GM21423 (cell line): ENCODE measurements at regions not wholly inside any gene's neighbourhood (a gene's known extent, or its start where the extent isn't known, plus 50 kb on each side); places are given as distances from the start of the nearest gene placed in this dataset.

Experiments used
- ATAC-seq: cut with Tn5 transposase; IDR thresholded peaks from one replicate; pipeline ENCODE4 v1.9.1; 2021; ENCODE audit warnings: mild to moderate bottlenecking, moderate library complexity; ENCODE audit not compliant: unreplicated experiment

DNA sequence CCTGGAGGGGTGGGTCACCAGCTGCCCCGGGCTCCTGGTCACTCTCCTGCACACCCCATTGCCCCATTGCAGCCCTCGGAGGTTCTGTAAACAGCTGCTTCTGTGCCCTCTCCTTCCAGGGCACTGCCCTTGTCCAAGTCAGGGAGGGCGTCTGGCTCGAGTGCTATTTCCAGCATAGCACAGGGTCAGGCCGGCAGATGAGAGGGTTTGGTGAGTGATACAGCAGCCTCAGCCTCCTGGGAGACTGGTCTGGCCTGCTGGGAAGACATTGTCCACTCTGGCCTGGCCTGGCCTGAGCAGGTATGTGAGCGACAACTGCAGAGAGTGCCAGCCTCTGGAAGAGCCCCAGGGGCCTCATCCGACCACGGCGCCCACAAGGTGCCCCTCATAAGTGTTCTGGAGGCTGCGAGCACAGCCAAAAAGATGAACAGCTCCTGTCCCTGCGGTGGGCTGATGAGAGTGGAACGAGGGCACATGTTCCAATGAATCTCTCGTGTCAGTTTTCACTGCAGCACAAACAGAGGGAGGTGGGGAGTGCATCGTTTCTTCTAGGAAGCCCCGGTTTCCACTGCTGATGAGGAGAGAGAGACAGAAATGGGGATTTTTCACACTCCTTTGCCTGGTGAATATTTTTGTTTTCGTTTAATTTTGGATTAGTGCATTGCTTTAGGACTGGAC is 105.8 kb upstream of the SDK2 start:
- no peak for ATAC-seq

DNA sequence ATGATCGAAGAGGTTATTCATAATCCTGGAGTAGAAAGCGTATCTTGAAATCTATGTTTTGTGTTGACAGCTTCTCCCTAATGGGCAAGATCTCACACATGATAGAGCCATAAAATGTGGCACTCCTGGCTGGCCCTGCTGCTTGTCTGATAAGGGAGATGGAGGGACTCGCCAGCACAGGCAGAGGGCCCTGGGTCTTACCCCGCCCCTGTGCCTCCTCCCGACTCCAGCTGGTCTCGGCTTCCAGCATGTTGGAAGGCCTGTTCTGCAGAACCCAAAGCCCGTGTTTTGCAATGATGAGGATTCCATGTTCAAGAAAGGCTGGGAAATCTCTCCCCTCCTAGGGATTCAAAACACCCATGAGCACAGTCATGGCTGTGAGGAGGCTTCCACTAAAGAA is 106.7 kb upstream of the SDK2 start:
- ATAC-seq: no peak

DNA sequence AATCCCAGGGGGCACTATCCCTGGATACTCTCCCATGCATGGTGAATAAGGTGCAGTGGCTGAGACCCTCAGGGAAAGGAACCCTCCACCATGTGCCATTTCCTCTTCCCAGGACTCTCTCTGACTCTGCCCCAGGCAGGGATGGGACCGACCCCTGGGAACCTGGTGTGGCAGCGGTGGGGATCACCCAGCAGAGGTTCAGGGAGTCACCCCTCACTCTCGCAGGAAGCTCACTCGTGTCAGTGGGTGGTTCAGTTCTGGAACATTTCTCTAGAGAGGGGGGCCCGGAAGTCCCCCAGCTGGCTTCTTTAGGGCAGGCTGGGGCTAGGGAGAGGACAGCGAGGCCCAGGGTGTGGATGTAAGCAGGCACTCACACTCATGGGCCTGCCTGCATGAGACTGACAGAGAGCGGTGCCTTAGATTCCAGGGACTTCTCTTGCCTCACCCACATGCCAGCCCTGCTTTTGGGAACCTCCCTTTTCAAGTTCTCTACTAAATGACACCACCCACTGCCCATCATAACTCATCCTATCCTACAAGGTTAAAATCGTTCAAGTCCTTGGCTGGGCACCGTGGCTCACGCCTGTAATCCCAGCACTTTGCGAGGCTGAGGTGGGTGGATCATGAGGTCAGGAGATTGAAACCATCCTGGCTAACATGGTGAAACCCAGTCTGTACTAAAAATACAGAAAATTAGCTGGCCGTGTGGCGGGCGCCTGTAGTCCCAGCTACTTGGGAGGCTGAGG is 109.7 kb upstream of the SDK2 start:
- ATAC-seq: no peak

DNA sequence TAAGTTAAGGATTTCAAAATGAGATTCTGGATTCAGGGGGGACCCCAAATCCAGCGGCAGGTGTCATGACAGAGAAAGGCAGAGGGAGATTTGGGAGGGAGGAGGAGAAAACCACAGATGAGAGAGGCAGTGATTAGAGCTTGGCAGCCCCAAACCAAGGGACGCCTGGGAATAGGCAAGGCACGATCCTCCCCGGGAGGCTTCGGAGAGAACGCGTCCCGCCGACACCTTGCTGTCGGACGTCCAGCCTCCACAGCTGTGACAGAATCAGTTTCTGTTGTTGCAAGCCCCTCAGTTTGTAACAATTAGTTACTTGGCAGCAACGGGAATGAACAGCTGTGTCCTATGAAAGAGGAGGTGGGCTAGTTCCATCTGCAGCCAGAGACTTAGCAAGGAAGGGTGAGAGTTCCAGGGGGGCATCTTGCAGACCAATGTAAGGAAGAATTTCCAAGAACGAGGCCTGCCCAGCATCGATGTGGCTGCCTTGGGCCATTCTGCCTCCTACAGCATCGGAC is 110.7 kb upstream of the SDK2 start:
- no peak for ATAC-seq

DNA sequence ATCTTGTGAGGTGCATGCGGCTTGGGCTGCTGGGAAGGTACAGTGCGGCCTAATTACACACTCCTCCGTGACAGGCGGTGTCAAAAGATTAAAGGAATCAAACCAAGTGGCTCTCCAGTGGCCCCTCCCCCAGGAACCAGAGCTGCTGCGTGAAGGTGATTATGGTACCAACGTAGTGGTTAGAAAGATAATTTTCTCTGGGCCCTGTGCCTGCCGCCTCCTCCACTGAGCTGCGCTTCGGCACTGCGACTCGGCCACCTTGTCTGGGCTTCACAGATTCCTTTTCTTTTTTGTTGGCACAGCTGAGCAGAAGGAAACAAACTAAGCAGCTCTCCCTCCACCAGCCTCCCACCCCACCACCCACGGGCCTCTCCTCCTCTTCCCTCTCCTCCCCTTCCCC is 113.2 kb upstream of the SDK2 start:
- no peak for ATAC-seq

DNA sequence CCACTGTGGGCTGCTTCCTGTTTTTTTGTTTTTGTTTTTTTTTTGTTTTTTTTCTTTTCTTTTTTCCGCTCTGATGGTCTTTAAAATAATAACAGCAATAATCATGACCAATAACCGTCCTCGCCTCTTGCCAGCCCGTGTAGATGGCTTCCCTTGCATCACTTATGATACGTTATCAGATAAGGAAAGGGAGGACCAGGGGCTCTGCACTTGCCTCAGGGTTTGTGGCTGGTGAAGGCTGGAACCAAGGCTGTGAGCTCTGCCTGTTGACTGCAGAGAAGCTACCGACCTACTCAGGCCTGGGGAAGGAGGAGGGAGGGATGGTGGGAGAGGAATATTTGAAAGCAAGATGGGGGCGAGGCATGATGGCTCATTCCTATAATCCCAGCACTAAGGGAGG is 114.0 kb upstream of the SDK2 start:
- ATAC-seq: no peak

DNA sequence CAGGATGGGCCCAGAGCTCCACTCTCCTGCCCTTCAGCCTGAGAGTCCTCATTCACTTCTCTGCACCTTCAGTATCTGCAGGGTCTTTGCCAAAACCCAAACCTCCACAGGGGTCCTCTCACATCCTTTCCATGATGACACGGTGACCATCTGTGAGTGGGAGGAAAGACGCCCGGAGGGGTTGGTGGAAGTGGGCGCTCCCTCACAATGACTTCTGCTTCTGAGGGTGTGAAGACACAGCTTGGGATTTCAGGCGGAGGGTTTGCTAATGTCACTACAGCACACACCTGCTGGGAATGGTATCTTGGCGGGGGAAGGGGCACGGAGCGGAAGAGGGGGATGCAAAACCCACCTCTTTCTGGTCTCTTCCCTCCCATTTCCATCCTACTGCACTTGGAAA is 115.1 kb upstream of the SDK2 start:
- no peak for ATAC-seq

DNA sequence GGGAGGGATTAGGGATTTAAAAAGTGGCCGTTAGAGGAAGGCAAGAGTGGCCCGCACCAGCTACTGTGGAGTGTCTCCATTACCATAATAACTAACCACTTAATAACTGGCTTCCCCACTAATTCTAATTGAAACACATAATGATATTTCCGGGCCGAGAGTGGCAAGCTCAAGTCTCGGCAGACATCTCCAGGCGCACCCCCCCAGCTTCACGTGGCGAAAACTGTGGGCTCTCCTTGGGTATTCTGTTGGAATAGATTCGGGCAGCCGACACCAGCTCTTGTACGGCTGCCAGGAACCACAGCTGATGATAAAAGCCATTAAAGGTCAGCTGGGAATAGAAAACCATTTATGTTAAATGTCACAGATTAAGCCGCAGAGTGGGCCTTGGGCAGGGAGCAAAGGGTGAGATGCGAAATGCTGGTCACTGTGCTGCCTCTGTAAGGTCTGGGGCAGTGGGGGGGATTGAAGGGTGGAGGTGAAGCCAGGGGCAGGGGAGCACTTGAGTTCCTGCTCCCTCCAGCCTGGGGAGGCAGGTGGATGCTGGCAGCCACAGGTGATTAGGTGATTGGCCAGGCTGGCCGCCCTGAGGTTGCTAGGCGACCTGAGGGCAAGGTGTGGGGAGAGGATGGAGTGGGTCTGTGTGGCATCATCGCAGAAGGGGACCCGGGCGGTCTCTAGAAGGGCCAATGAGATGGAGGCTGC is 115.6 kb upstream of the SDK2 start:
- no peak for ATAC-seq

DNA sequence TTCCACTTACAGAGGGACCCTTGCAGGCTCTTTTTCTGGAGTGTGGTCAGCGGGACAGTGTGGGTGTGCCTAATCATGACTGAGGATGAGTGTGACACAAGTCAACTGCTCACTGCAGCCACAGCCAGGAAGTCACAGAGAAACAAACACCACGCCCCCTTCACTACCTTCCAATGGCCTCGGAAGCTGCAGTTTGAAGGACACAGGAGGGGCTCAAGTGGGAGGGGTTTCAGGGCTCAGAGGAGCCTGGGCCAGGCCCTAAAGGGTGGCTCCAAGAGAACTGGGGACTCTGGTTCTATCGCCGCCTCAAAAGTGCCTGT is 116.2 kb upstream of the SDK2 start:
- no peak for ATAC-seq

DNA sequence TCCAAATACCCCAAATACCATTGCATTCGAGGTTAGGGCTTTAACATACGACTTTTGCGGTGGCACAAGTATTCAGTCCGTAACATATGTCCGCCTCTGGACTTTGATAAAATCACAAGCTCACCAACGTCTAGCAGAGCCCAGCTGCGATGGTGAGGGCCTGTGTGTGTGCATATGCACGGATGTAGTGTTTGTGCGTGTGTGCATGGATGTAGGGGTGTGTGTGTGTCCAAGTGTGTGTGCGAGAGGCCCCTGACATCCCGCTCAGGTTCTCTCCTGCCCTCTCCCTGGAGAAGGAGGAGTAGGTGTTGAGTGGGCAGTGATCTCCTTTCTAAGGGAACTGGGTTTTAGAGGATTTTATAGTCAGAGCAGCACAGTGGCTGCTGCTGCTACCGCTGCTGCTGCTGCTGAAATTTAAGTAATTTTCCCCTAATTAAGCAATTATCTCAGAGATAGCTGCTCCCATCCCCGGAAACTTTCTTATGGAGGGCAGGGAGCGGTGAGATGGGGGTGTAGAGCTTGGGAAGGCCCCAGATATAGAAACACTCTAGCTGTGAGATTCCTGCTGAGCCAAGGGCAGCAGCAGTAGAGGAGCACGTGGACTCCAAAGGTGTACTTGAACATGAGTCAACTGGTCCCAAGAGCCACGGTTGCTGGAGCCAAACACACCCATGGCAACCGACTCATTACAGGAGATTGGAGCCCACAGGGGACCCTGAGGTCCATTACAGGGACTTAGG is 121.7 kb upstream of the SDK2 start:
- no peak for ATAC-seq

DNA sequence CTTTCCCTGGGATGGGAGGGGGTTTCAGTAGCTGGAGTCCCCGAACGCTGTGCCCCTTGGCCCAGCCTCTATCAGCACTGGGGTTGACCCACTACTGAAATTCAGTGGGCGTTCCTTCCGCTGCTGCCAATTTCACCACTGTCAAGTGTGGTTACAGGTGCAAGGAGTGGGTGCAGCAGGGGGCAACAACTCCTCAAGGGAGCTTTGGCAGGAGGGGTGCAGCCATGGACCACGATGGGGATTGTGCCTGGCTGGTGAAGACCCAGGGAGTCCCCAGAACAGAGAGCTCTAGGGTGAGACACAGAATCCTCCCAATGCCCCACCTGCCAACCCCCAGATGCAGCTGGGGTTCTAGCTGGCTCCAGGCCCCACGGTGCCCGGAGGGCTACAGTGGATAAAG is 123.5 kb upstream of the SDK2 start:
- no peak for ATAC-seq

DNA sequence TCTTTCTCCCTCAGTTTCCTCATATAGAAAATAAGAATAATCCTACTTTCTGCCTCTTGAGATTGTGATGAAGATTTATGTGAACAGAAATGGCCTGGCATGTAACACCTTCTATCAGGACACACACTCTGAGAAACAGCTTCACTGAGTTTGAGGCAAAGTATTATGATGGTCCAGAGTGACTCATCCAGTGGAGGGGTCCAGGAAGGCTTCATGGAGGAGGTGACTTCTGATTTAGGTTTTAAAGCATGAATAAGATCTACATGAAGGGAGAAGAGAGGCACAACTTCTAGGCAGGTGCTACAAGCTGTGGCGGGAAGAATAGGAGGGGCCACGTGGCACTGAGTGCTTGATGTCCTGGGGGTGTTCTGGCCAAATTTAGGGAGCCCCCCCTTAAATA is 124.4 kb upstream of the SDK2 start:
- ATAC-seq: no peak

DNA sequence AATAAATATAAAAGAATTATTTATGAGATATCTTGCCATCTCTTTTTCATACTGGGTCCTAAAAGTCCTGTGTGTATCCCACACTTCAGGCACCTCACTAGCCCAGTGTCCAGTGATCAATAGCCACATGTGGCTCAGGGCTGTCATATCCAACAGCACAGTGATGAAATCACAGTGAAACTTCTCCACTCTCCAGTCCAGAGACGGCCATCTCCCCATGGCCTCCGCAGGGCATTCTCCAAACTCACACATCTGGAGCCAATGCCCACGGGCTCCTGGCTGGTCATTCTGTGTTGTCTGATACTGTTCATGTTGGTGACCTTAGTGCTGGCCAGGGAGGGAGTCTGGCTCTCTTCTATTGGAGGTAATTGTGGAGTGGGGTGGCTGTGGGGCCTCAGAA is 125.2 kb upstream of the SDK2 start:
- ATAC-seq: no peak

DNA sequence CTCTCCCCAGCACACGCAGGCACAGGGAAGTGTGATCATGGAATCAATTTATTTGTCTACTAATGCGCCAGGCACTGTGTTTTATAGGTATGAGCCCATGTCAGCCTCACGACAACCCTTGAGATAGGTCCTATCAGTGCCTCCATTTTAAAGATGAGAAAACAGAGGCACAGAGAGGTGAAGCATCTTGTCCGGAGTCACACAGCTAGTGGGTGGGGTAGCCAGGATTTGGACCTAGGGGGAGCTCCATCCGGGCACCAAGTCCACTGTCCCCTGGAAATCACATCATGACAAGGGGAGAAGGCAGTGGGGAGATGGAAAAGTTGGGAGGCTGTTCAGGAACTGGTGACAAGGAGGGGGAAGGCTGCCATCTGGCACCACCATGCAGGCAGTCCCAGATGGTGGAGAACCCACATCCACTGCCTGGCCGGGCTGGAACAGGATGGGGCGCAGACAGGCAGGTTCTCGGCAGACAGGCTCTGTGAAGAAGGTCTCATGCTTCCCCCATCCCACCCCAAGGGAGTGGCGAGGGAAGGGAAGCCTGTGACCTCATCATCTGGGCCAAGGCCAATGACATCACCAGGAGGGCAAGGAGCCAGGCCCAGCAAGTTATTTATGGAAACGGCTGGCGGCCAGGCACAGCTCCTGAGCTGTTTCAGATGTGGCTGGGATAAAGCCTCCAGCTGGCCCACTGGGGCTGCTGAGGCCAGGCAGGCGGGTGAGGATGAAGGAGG is 126.0 kb upstream of the SDK2 start:
- no peak for ATAC-seq

DNA sequence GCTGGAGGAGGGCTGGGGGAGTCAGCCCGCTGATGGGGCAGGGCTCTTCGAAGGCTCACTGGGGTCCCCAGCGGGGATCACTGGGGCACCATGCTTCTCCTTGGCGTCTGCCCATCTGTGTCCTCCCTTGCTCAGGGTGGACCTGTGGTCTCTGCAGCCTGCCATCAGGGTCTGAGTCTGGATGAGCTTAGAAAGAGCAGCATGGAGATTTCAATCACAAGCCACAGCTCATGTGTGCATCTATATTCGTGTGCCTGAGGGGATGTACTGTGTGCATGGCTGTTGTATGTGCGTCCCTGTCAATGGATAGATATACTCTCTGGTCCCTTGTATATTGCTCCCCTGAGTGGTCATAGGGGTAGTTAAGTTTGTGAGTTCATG is 126.6 kb upstream of the SDK2 start:
- ATAC-seq: no peak

DNA sequence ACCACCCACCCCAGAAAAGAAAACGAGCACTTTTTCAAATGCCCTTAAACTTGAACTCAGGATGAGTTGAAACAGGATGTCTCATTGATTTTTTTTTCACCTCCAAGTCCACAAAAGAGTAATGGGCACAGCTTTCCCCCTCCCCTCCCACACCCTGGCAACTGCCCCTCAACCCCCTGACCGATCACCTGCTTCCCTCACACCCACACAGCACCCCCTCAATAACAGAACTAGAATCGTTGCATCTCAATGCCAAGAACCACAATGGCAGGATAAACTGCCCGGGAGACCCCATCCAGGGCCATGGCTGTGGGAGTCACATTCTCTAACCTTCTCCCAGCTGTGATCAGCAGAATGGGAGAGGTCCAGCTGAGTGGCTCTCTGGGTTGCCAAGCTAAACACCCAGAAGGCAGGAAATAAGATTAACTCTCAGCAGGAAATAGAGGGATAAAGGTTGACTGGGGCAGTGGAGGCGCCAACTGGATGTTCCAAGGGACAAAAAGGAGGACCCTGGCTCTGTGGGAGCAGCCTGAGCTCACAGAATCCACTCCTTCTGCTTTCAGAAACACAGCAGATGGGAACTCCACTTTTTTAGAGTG is 128.0 kb upstream of the SDK2 start:
- ATAC-seq: no peak

DNA sequence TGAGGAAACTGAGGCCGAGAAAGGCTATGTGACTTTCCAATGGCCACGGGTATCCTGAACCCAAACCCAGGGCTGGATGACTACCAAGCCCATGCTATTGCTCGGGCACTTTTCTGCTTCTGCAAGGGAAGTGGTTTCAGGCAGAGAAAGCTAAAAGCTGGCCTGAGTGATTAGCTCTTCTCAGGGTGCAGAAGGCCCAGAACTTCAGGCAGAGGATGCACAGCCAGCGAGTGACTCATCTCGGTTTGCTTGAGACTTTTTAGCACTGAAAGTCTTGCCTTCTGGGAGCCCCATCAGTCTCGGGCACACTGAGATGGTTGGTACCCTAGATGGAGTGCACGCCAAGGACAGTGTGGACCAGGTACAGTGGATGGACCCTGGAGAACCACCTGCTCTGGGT is 129.5 kb upstream of the SDK2 start:
- no peak for ATAC-seq

DNA sequence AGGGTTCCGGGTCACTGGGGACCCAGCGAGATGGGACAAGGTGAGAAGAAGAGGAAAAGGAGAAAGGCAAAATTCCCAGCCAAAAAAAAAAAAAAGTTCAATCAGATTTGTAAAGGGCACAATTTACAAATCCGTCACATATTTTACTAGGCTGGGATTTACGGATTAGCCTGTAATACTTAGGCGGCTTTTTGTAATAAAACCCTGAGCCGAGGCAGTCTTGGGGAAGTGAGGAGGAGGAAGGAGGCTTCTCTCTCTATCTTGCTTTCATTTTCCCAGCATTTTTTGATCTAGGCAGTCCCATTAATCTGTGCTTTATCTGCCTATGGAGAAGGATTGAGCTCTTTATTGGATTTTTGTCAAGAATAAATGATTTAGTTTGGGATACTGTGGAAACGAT is 130.6 kb upstream of the SDK2 start:
- ATAC-seq: no peak

DNA sequence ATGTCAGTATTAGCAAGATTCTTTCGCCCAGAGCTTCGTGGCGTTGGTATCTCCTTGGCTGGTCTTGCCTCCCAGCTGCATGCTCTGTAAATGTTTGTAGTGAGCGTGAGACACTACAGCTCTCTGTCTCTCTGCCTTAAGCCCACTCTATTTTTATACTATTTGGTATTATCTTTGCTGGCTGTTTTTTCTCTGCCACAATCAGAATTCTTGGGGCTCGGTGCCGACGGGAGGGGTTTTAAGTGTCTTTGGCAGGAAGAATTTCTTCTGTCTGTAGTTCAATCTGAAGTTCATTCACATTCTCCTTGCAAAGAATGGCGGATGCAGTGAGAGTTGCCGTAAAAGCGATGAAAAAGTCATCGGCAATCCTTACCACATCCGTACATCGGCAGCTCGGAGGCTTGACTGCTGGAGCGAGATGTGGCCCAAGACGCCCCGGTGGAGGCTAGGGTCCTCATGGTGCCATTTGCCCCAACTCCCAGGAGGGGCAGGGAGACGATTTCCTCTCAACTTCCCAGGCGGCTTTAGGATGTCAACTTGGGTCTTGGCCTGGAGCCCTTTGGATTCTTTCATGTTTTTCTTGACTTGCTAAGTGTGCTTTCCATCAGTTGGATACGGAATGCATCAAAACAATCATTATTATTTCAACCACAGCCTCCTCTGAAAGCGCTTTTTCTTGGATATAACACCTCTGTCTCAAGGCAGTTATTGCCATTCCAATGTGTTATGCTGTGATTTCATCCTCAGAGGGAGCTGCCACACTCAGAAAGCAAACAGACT is 132.3 kb upstream of the SDK2 start:
- no peak for ATAC-seq

DNA sequence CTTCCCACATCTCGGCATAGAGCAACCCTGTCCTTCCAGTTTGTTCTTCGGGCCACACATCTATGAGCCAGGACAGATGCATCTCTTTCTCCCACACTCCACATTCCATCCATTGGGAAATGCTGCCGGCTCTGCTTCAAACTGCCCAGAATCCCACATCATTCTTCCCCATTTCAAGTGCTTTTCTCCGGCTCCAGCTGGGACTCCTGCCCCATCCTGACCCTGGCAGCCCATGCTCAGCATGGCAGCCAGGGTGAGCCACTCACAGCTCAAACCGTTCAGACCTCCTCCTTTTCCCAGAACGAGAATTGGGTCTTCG is 132.8 kb upstream of the SDK2 start:
- ATAC-seq: no peak
